GM18867 (cell line): ENCODE measurements at regions not wholly inside any gene's neighbourhood (a gene's known extent, or its start where the extent isn't known, plus 50 kb on each side); places are given as distances from the start of the nearest gene placed in this dataset.
"Not testable (repeated sequence)": the region's sequence is repeated elsewhere in the genome, so short reads cannot be mapped to it uniquely, and the experiment has no call there.

Experiments
- ATAC-seq: cut with Tn5 transposase; IDR thresholded peaks from one replicate; pipeline ENCODE4 v1.9.1; 2021; ENCODE audit warnings: mild to moderate bottlenecking, moderate library complexity; ENCODE audit not compliant: unreplicated experiment

DNA sequence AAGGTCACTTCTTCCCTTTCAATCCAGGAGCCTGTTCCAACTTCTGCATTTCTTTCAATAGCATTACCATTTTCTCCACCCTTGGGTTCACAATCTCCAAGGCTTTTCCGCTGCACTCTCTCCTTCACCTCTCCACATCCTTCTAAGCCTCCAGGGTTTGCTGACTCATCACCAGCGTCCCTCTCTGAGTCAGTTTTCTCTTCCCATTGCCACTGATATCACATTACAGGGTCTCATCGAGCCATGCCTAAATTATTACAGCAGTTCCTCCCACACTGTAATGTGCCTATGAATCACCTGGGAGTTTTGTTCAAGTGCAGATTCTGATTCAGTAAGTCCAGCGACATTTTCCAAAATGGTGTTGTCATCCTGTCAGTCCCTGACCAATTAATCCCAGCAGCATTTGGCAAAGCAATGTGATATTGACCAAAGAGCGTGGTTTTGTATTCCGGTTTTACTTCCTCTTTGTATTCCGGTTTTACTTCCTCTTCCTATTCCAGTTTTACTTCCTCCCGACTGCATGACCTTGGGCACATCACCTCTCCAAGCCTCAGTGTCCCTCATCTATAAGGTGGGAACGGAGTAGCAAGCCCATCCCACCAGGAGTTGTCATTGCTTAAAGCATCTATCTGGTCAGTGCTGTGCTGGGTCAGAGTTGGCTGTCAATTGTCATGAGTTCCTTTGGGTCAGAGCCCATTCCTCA, 208.3 kb upstream of the NBPF12 start:
- ATAC-seq, result not testable (repeated sequence)

GRCh38 chr1:146715054-146715453, 223.1 kb upstream of the NBPF12 start:
- ATAC-seq, result not testable (repeated sequence)

DNA sequence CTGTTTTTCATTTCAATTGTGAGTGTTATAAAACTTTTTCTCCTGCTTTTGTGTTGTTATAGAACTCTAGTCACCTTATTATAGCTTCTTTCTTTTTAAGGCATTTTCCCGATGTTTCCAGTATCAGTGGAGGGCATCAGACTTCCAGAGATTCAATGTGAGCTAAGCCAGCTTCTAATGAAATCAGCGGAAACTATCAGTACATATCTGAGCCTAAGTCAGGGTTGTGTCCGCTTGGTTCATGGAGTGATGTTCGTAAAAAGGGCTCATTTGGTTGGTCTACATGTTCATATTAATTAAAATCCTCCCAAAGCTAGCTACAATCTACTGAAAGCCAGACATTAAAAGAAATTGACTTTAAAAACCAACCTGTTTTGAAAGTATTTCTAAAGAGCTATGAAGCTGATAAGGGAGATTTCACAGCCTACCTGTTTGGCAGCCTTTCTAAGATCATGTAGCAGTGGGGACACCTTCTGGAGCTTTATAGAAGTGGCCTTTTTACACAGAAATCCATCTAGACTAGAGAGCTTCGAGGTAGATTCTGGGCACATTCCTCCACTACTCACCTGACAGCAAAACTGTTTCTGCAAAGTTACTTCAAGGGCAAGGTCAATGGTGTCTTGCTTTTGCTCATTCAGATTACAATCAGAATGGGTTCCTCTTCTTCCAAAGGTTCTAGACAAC, 227.1 kb upstream of the NBPF12 start:
- not testable (repeated sequence) for ATAC-seq

- not testable (repeated sequence) for ATAC-seq
These were observed 228.8 kb upstream of the NBPF12 start for GRCh38 chr1:146709302-146709701.

DNA sequence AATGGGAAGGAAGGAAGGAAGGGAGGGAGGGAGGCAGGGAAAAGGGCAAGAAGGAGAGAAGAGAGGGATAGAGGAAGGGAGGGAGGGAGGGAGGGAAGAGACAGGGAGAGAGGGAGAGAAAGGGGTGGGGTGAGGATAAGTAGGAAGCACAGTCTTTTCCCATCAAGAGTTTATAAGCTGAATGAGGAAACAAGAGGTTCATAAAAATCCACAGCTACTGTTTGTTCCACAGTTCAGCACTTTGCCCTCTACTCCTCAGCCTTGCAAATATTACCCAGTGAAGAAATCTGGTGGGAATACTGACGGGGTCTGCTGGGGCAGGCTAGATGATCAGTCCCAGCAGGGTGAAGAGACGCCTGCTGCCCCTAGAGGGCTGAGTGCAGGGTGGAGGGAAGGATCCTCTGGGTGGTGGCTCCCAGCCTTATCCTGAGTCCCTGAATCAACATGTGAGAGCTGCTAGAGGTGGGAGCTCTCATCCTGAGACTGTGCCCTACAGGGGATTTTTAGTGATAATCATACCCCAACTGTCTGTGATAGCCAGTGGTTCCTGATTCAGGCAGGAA, 233.9 kb upstream of the NBPF12 start:
- not testable (repeated sequence) for ATAC-seq

DNA sequence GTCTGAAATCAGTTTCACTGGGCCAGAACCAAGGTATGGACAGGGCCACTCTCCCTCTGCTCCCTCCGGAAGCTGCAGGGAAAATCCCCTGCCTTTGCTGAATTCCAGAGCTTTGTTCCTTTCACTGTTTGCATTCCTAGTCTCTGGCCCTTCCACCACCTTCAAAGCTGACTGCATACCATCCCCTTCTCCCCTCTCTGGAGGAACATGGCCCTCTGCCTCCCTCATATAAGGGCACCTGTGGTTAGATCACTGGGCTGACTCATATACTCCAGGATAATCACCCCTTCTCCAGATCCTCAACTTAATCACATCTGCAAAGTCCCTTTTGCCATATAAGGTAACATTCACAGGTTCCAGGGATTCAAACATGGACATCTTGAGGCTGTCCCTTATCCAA, 236.8 kb upstream of the NBPF12 start:
- not testable (repeated sequence) for ATAC-seq

DNA sequence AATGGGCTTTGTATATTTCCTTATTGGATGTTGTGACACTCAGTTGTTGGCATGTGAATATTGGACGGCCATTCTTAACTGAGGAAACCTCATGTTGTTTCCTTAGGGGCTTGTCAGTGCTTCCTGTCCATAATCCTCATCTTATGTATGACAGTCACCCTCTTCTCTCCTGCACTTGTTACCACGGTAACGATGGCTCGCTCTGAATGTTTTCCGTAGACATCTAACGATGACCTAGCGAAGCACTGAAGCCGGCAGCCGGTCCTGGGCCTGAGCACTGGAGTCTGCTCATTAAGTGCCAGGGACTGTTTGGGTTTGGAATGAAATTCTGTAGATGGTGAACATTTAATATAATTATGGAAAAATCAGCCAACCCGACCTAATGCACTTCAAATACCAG, 242.7 kb upstream of the NBPF12 start:
- not testable (repeated sequence) for ATAC-seq

DNA sequence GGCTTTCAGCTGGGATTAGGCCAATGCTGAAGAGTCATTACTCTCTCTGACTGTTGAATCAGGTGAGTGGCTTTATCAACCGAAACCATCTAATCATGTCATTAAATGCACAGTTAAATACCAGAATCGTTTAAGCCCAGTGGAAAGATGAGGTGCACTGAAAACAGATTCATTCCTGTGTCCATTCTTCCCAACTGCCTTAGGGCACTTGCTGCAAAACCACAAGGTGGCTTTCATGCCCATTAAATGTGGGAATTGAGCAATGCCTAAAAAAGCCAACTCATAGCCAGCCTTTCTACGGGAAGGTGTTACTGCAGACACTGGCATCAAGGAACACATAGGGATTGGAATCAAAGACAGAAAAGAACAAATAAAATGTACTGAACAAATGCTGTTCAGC, 246.3 kb upstream of the NBPF12 start:
- ATAC-seq, result not testable (repeated sequence)

- ATAC-seq, result not testable (repeated sequence)
These were observed 249.2 kb upstream of the NBPF12 start for GRCh38 chr1:146688893-146689292.

DNA sequence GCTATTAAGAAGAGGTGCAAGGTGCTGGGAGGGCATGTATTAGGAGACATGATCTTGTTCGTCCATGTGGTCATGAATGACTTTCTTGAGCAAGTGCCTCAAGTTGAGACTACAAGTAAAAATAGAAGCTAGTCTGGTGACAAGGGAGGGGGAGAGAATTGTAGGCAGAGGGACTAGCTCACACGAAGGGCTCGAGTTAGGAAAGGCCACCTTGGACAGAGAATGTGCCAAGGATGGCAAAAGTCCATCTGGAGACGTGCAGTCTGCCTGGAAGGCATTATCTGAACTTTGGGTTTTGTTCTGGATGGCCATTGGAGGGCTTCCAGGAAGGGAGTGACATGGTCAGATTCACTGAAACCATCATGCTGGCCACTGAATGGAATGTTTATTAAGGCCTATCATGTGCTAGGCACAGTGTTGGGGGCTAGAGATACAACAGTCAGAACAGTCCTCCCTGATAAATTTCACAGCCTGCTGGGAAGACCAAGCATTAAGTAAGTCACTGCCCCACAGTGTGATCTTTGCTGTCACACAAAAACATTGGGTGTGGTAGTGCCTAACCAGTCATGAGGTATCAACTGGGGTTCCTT, 251.3 kb upstream of the NBPF12 start:
- not testable (repeated sequence) for ATAC-seq

GRCh38 chr1:146683126-146683429, 255.0 kb upstream of the NBPF12 start:
- ATAC-seq, result not testable (repeated sequence)

- ATAC-seq, result not testable (repeated sequence)
These were observed 255.6 kb upstream of the NBPF12 start for GRCh38 chr1:146682227-146683125.

- not testable (repeated sequence) for ATAC-seq
These were observed 264.3 kb upstream of the NBPF12 start for GRCh38 chr1:146673729-146674299.

GRCh38 chr1:146672608-146673007, 265.5 kb upstream of the NBPF12 start:
- ATAC-seq, result not testable (repeated sequence)

- not testable (repeated sequence) for ATAC-seq
These were observed 266.5 kb upstream of the NBPF12 start for GRCh38 chr1:146671588-146671987.

DNA sequence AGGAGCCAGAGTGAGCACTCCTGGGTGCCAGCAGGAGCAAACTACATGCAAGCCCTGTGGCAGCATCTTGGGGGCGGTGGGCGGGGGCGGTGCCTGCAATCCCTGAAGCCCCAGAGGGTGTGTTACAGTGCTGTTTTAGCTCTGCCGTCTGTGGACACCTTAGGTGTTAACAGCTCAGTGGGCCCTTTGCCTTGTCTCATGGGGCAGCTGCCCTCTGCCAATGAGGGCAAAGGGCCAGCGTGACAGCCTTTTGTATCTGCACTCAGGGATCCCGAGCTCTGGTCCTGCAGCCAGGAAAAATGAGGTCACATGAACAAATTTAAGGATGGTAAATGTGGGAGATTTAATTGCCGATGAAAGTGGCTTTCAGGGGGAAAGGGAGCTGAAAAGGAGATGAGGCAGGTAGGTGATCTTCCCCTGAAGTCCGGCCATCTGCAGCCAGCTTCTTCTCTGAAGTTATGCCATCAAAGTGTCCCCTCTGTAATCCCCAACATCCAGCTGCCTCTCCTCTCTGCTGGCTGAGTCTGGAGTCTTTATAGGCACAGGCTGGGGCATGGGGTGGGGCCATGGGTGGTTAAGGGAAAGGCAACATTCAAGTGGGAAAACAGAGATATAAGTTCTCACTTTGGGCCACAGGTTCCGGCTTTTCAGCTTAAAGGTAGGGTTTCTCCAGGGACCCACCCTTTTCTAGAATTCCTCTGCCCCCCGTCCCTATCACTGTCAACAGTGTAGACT, 267.1 kb upstream of the NBPF12 start:
- not testable (repeated sequence) for ATAC-seq

- ATAC-seq, result not testable (repeated sequence)
These were observed 271.8 kb upstream of the NBPF12 start for GRCh38 chr1:146666275-146666674.

DNA sequence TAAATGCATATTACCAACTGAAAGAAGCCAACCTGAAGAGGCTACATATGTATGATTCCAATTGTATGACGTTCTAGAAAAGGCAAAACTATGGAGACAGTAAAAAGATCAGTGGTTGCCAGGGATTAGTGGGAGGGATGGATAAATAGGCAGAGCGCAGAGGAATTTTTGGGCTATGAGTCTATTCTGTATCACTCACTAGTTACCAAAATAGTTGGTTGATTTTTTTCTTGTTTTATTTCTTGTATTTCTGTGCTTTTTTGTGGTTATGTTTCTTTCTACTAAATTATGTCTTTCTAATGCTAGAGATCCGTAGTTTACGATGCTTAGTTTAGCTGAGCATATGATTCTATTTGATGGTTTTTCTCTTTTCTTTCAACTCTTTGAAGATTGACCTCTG, 277.9 kb upstream of the NBPF12 start:
- ATAC-seq, result not testable (repeated sequence)

GRCh38 chr1:146656356-146657060, 281.6 kb upstream of the NBPF12 start:
- ATAC-seq, result not testable (repeated sequence)
